Amniotic epithelial cell (primary cell): ENCODE measurements at regions not wholly inside any gene's neighbourhood (a gene's known extent, or its start where the extent isn't known, plus 50 kb on each side); places are given as distances from the start of the nearest gene placed in this dataset.

Experiments used
- DNase-seq: peaks from one replicate; pipeline ENCODE4 v3.0.0-alpha.2; 2010; ENCODE audit warnings: low read depth

DNA sequence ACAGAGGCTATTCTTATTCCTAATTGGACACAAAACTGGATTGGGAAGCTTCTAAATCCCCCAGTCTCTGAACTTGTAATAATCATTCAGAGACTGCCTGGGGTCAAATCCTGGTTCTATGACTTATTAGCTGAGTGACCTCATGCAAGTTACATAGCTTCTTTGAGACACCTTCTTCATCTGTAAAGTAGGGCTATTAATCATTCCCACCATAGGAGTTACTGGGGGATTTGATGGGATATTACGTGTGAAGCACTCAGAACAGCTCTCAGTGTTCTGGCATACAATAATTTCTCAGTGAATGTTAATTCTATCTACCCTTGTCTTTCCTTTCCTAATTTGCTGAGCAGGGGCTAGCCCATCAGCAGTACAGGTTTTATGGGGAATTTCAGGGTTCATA, 256.7 kb upstream of the TNP1 start:
- DNase-seq, result no peak

DNA sequence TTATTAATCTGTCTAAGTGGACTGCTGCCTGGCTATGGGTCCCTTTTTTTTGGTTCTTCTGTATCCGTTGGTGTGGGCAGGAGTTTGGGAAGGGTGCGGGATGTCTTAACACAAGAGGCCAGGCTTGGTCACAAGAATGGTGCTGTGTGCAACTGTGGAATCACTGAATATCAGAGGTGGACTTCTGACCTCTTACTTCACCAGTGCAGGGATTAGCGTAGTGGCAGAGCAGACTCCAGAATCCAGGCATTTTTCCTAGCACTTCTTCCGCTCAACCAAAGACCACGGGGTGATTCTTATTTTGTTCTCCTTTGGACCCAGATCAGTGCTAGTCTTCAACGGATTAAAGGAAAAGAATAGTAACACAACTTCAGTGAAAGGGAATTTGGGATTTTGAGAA, 254.3 kb upstream of the TNP1 start:
- DNase-seq, result no peak

DNA sequence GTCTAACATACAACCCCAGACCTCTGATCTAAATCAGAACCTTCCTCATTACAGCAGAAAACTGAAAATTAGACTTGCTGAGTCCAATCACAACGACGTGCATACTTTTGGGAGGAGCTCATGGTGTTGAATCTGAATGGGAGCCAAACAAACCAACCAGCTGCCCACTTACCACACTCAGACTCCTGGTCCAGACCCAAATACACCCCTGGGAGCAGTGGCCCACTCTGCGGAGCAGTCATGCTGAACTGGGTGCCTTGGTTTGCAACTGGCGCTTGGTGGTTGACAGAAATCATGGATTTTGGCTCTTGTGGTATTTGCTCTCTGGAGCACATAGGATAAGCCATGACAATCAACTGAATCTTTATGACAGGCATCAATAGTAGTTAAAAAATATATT, 253.6 kb upstream of the TNP1 start:
- DNase-seq, result no peak

DNA sequence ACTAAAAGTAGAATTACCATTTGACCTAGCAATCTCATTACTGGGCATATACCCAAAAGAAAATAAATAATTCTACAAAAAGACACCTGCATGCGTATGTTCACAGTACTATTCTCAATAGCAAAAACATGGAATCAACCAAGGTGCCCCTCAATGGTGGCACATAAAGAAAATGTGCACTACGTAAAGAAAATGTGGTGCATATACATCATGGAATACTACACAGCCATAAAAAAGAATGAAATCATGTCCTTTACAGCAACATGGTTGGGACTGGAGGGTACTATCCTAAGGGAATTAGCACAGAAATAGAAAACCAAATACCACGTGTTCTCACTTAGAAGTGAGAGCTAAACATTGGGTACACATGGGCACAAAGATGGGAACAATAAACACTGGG, 250.7 kb upstream of the TNP1 start:
- no peak for DNase-seq

DNA sequence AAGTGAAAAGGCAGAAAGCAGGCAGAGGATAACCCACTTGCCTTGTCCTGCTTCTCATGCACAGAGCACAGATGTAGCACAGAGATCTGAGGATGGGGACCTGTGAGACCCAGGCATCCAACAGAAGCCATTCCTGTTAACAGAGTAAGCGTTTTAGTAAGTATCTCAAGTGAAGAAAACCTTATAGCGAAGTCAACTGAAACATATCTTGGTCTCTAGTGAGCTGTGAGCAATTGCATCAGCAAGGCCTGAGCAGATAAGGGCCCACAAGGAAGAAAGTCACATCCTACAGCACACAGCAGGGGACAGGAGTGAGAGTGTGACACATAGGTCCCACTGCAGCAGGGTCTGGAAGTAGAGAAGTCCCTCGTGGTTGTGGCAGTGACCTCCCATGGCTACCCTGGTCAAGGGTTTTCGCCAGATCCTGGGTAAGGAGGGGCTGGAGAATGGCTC, 248.7 kb upstream of the TNP1 start:
- DNase-seq, result no peak

DNA sequence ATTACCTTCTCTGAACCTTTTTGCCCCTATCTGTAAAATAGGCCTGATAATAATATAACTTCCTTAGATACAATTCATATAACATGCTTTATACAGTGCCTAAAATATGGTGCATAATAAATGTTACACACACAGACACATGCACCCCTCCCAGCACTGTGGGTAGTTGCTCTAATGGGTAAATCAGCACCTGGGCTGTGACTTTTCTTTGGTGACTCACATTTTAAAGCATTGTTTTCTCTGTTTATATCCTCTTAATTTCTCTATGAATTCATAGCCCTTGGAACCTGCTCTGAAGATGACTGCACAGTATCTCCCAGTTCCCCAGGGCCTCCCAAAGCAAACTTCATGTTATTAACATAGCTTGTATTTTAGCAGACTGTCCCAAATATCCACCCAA, 248.2 kb upstream of the TNP1 start:
- no peak for DNase-seq

DNA sequence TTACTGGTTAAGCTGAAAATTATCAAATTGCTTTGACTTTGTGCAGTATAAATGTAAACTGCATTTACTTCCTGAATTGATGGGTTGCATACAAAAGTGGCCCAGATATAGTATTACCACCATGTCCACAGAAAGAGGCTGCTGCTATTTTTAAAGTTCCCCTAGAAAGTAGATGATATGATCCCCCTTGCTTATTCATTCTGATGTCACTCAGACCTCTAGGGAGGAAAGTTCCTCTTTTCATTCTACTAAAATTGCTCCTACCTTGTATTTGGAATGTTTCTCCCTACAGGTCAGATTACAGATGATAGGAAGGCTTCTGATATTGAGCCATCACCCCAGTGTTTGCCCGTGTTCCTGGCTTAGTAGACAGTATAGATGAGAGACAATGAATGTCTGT, 247.6 kb upstream of the TNP1 start:
- DNase-seq, result no peak

DNA sequence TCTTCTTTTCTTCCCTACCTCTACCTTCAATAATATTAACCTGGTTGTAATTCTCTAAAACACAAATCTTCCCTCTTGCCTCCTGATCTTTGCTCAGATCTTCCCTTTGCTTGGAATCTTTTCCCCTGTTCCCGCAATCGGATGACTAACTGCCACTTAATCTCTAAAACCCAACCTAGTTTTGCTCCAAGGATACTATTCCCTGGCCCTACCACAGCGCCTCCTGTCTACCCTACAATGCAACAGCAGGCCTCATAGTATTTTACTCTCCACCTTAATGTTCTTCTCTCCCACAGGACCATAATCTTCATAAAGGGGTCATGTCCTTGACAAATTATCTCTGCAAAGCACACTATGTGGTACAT, 246.8 kb upstream of the TNP1 start:
- peak; percentile 69 for DNase-seq

DNA sequence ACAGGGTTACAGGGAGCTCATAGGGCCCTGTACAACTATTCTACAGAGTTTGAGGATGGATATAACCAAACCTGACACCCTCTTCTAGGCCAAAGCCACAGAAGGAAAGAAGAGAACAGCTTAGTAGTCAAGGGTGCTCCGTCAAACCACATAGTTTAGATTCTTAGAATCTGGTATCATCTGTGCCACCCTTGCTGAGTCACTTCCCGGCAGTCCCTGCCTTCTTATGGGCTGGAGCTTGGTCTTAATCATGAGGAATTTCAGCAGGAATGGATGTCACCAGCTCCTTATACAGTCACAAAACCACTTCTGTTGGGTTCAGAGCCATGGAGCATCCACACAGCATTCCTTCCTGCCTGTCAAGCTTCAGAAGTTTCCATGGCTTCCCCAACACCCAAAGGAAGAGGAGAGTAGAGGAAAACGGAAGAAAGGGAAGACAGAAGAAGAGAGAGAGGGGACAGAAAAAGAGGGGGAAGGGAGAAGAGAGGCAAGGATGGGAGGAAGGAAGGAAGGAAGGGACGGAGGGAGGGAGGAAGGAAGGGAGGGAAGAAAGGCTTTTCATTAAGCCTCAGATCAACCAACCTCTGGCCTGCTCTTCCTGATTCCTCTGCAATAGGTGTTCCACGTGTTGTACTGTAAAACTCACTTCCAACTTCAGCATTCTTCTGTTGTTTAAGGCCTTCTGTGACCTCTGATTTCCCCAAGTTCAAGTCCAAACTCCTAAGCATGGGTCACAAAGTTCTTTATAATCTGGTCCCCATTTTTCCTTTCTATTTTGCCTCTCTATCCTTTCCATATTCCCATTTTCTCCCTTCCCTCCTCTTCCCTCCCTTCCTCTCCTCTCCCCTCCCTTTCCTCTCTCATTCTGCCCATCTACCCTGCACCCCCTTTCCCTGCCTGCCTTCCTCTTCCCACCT, 246.1 kb upstream of the TNP1 start:
- peak; percentile 86 for DNase-seq

DNA sequence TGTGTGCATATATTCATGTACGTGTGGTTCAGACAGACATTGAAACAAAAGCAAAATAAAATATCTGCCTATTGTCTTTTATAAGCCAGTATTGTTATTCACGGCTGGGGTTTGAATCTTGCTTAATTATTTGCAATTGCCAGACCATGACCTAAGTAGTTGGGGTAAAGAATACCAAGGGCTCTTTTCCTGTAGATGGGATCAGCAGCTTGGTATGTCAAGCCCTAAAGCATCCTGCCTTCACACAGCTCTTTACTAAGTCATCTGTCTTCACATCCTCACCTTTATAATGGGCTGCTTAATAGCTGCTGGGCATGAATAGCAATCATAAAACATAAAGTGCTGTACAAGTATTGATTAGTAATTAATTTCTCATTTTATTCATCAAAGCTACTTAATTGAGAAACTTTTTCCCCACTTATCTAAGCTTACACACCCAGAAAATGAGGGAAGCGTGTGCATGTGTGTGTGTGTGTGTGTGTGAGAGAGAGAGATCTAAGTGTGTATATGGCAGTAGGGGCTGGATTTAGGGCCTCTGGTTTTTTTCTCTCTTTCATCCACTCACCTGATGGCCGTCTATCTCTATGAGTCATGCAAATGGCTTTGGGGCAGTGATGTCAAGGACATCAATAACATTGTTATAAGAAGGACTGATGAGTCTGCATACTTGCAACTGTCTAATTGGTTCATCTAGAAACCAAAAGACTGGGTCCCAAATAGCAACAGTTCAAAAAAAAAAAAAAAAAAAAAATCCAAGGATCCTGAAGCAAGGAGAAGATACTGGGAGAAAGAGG, 244.1 kb upstream of the TNP1 start:
- DNase-seq, result peak; percentile 62

DNA sequence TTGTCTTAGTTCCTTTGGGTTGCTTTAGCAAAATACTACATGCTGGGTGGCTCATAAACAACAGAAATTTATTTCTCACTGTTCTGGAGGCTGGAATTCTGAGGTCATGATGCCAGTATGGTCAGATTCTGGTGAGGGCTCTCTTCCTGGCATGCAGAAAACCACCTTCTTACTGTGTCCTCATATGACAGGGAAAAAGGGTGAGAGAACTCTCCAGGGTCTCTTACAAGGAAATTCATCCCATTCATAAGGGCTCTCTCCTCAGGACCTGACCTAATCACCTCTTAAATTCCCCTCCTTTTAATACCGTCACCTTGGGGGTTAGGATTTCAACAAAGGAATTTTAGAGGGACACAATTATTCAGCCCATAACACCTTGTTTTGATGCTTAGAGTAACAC, 243.1 kb upstream of the TNP1 start:
- DNase-seq, result peak; percentile 17

DNA sequence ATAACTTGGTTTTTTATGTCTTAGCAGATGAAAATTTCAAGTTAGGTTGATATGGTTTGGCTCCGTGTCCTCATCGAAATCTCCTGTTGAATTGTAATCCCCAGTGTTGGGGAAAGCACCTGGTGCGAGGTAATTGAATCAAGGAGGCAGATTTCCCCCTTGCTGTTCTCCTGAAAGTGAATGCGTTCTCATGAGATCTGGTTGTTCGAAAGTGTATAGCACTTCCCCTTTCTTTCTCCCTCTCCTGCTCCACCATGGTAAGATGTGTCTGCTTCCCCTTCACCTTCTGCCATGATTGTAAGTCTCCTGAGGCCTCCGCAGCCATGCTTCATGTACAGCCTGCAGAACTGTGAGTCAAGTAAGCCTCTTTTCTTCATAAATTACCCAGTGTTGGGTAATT, 242.1 kb upstream of the TNP1 start:
- no peak for DNase-seq

DNA sequence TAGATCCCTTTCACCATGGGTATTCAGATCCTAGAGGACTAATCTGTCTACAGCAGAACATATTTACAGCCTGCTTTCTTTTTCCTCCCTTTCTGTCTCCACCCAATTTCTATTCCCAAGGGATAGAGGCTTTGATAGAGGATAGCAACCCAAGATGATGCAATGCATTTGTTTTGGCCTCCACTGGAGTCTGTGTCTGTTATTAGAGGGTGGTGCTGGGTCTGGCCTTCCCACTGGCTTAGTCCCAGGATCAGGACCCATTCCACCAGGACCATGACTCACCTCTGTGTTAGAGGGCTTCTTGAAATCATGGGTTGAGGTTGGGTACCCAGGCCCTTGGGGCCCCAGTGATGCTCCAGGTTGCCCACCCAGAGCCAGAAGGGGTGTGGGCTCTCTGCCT, 239.7 kb upstream of the TNP1 start:
- DNase-seq, result no peak

DNA sequence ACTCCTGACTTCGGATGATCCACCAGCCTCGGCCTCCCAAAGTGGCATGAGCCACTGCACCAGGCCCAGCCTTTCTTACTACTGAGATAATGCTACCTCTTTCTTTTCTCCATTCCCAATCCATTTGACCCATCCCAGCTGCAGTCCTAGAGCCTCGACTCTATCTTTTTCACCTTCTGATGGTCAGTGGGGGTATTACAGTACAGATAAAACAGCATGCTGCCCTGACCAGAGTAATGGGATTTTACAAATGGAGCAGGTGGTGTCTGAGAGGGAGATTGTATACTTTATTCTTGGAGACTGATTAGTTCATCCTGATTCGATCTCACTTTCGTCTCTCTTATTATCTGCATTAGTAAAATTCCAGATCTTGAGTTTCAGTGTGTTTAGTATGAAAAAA, 238.6 kb upstream of the TNP1 start:
- DNase-seq, result no peak

DNA sequence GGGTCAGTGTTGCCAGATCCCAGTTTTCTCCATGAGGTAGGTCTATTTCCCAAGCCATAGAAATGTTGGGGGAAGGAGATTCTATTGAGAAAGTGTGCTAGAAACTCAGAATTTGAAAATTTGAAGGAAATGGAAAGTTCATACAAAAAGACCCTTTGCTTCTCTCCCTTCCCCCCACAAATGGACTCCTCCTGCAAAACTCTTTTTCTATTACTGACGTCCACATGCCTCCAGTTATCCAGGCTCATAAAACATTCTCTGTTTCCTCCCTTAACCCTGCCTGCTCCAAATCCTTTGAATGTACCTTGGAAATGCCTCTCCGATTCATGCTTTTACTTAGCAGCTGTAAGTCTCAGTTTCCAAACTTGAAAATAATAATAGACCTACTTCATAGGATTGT, 237.5 kb upstream of the TNP1 start:
- DNase-seq, result no peak

DNA sequence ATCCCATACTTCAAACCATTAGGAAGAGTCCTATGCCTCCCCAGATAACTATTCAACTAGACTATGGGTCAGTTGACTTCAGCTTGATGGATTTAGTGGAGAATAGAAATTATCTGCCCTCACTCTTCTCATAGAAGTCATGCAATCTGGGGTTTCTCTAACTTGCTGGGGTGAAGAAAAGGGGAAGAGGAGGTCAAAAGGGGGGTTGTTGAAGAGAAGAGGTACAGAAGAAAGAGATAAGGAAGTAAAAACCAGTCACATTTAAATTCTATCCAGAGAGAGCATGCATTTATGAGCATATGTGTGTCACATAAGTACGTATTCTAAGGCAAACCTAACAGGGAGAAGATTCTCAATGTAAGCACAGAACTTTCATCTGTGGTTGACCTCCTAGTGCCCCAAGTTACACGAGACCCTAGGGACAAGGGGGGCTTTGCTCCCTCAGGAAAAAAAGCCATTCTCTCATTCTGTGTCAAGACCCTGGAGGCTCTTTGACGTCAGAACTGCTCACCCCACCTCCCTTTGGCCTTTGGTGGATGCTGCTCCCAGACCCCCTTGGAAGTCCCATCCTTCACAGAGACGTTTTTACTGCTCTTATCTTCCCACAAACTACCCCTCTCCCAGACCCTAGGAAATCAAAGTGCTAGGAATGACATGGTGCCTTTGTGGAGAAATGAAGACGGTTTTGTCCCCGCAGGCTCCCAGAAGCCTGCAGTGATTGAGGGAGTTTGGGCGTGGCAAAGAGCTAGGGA, 236.8 kb upstream of the TNP1 start:
- no peak for DNase-seq

DNA sequence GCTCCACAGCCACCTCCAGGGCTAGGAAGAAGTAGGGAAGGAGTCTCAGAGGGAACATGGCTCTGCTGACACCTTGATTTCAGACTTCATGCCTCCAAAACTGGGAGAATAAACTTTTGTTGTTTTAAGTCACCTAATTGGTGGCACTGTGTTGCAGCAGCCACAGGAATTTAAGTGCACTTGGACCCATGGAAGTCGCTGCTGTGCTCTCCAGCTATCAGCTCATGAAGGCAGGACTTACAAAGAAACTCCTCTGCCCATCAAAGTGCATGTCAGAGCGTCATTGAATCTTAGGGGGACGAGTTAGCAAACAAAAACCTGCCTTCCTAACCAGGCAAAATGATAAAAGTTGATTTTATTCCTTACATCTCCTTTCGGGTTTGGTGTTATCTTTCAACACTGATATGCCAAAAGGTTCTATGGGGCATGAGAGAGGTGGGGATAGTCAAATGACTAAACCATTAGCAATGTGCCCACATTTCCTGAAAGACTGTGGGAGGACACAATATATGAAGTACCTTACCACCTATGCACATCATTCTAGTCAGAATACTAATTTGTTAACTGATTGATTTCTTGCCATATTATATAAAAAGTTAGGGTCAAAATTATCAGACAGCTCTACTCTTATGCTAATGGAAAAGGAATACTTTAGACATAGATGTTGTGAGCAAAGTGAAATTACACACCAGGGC, 235.8 kb upstream of the TNP1 start:
- no peak for DNase-seq

DNA sequence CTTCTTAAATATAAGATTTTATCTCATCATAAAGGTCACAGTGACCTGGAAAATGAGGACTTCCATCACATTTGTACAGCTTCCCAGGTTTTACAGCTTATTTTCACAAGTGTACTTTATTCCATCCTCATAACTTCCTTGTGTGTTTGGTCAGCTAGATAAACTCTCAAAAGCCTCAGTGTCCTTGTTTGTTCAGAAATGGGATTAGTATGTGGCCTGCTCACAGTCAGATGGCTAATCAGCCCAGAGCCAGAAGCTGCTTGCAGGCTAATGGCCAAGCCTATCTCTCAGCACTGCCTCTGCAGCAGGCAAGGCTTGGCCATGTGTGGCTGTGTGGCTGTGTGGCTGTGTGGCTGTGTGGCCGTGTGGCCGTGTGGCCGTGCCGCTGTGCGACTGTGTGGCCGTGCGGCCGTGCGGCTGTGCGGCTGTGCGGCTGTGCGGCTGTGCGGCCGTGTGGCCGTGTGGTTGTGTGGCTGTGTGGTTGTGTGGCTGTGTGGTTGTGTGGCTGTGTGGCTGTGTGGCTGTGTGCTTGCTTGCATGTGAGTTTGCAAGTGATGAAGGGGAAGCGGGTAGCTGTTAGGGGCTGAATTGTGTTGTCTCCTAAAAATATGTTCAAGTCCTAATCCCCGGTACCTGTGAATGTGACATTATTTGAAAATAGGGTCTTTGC, 233.0 kb upstream of the TNP1 start:
- no peak for DNase-seq

DNA sequence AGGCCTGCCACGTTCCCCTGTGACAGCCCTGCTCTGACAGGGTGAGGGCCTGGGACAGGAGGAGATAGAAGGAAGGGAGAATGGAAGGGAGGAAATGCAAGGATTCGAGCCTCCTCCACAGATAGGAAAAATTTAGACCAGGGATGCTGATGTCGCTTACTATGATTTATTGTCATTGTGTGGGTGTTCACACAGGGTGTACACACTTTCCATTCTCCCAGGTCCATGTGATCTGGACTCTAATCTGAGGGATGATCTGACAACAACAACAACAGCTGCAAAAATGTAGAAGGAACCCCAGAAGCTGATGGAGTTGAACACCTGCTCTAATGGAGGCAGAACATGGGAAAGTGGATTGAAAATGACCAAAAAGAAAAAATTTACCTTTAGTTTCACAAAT, 231.7 kb upstream of the TNP1 start:
- no peak for DNase-seq

DNA sequence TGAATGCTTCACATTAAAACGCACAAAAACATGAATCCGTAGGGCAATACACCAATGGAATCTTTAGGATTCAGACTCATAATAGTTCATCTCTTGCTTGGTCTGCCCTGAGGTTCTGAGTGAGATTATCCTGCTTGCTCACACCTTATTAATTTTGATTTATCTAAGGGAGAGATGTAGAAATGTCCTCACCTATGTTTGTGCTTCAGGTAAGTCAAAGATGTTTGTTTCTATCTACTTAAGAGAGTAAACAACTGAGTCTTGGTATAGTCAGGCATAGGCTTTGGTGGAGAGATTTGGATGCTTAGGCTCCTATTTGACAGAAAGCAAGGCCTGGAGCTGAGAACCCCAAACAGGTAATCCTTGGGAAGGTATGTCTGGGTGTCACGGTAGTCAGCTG, 231.0 kb upstream of the TNP1 start:
- no peak for DNase-seq

DNA sequence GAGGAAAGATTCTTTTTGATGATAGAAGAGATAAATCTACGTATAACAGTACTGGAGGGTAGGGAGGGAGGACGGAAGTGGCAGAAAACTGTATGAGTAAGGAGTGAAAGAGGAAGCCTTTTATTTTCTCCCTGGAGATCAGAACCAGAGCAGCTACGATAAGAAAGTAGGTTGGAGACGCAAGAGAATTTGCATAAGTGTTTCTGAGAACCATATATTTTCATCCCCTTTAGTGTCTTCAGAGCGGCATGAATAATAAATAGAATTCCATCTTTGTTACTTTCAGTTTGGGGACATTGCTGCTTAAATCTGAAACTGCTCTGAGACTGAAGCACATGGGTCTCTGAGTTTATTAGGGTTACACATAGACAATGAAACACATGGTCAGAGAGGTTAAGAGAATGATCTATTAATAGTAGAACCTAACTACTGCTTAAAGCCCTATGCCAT, 230.2 kb upstream of the TNP1 start:
- DNase-seq, result peak; percentile 51
